ENCODE measurements at regions not wholly inside any gene's neighbourhood (a gene's known extent, or its start where the extent isn't known, plus 50 kb on each side); places are given as distances from the start of the nearest gene placed in this dataset.

DNA sequence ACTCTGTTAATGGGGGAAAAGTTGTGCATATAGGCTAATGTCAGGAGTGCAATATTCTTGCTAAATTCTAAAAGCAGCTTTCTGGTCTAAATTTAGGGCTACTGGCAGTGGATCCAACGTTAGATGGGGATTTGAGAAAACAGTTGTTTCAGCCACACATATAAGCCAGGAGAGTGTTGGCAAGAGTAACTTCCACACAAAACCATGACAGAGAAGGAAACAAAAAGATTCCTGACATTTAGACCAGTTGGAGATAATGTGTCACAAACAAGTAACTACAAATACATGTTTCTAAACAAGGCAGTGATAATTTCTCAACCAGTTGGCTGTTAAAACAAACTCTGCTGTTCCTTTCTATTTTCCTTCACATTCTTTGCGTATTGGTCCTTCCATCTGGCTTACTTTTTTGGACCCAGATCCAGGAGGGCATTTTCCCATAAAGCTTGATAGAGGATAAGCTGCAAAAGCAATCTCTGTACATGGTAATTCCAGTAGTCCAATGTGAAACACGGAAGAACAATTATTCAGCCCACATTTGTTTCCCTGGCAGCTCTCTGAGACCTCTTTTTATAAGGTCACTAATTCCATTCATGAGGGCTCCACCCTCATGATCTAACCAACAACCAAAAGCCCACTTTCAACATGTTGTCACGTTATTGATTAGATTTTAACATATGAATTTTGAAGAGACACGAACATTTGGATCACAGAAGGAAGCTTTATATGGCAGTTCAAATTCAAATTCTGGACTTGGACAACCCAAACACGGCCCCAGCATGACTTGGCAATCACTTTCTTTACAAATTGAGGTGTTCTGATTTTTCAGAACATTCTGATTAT lies 1888.6 kb downstream of the MRPL39 start:
- Histone ChIP-seq H3K4me2 (ENCODE audit: control insufficient read depth, extremely low read depth, insufficient read depth, low read depth, low read length) (no peak overlapping the region), H2AFZ (ENCODE audit: control insufficient read depth, low read length) (no peak overlapping the region), H4K20me1 (ENCODE audit: control insufficient read depth, extremely low read depth, insufficient read depth, low read length) (no peaks in the 10 kb centered on the region), H3K9me3 (ENCODE audit: control insufficient read depth, low read depth, low read length) (peaks cover 2% of the 10 kb centered on the region), H3K9ac (ENCODE audit: control insufficient read depth, extremely low read depth, insufficient read depth, low read length) (no peak overlapping the region), H3K4me3 (ENCODE audit: control insufficient read depth in 2 of 3, extremely low read depth in 1 of 3, insufficient read depth in 2 of 3, low read depth in 1 of 3, low read length in 3 of 3) (no peak overlapping the region), H3K4me1 (ENCODE audit: control insufficient read depth, extremely low read depth, insufficient read depth, low read length) (no peaks in the 10 kb centered on the region), H3K79me2 (ENCODE audit: control insufficient read depth, insufficient read depth, low read length) (no peaks in the 10 kb centered on the region), H3K27me3 (ENCODE audit: control insufficient read depth, extremely low read depth, insufficient read depth, low read length) (no peaks in the 10 kb centered on the region), H3K27ac (ENCODE audit: control insufficient read depth, insufficient read depth, low read length) (no peak overlapping the region), H3K9me1 (ENCODE audit: control insufficient read depth, extremely low read depth, insufficient read depth, low read length) (no peaks in the 10 kb centered on the region), H3K36me3 (ENCODE audit: control insufficient read depth in 2 of 2, extremely low read depth in 1 of 2, insufficient read depth in 2 of 2, low read length in 2 of 2) (no peaks in the 10 kb centered on the region)
- FAIRE-seq: no peak
- TF ChIP-seq EZH2 (IDR thresholded peaks at IDR 0.05; ENCODE audit: low read length): no peak
- TF ChIP-seq, protein P1, sequence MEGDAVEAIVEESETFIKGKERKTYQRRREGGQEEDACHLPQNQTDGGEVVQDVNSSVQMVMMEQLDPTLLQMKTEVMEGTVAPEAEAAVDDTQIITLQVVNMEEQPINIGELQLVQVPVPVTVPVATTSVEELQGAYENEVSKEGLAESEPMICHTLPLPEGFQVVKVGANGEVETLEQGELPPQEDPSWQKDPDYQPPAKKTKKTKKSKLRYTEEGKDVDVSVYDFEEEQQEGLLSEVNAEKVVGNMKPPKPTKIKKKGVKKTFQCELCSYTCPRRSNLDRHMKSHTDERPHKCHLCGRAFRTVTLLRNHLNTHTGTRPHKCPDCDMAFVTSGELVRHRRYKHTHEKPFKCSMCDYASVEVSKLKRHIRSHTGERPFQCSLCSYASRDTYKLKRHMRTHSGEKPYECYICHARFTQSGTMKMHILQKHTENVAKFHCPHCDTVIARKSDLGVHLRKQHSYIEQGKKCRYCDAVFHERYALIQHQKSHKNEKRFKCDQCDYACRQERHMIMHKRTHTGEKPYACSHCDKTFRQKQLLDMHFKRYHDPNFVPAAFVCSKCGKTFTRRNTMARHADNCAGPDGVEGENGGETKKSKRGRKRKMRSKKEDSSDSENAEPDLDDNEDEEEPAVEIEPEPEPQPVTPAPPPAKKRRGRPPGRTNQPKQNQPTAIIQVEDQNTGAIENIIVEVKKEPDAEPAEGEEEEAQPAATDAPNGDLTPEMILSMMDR (optimal IDR thresholded peaks at IDR 0.05 in 1 of 3, IDR thresholded peaks at IDR 0.05 in 1 of 3, conservative IDR thresholded peaks at IDR 0.05 in 1 of 3; ENCODE audit: extremely low read depth in 1 of 3, insufficient read depth in 2 of 3, low read length in 3 of 3): no peak
- DNase-seq (ENCODE audit: low read depth, low spot score): no peak
- dilution Hi-C loops (cut with MboI; ENCODE audit: extremely low pct_ligation_motif_present, low sequenced_read_pairs): no loop called here

DNA sequence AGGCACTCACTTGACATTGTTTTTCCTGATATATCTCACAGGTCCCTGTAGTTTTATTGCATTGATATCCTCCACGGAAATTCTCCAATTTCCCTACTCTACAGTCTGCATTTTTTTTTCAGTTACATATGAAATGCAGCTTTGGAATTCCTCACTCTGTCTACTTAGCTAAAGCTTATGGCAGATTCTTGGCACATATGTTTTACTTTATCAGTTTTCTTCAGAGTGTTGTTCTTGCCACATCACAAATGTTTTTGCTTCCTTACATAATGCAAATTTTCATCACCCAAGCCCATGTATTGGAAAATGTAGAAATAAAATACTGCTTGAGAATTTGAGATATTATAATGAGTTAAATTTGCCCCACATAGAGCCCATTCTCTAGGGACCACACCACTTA lies 1895.1 kb downstream of the MRPL39 start:
- H3K79me2 ChIP-seq (ENCODE audit: control insufficient read depth, insufficient read depth, low read length): no peaks in the 10 kb centered on the region
- TF ChIP-seq EZH2 (IDR thresholded peaks at IDR 0.05; ENCODE audit: low read length): no peak
- TF ChIP-seq, protein P1 (optimal IDR thresholded peaks at IDR 0.05 in 1 of 3, IDR thresholded peaks at IDR 0.05 in 1 of 3, conservative IDR thresholded peaks at IDR 0.05 in 1 of 3; ENCODE audit: extremely low read depth in 1 of 3, insufficient read depth in 2 of 3, low read length in 3 of 3): no peak
- H3K27me3 ChIP-seq (ENCODE audit: control insufficient read depth, extremely low read depth, insufficient read depth, low read length): no peaks in the 10 kb centered on the region
- H3K4me2 ChIP-seq (ENCODE audit: control insufficient read depth, extremely low read depth, insufficient read depth, low read depth, low read length): no peak overlapping the region
- no peak for FAIRE-seq
- no peak overlapping the region for H3K27ac ChIP-seq (ENCODE audit: control insufficient read depth, insufficient read depth, low read length)
- H3K4me3 ChIP-seq (ENCODE audit: control insufficient read depth in 2 of 3, extremely low read depth in 1 of 3, insufficient read depth in 2 of 3, low read depth in 1 of 3, low read length in 3 of 3): no peak overlapping the region
- dilution Hi-C loops (cut with MboI; ENCODE audit: extremely low pct_ligation_motif_present, low sequenced_read_pairs): no loop called here
- no peaks in the 10 kb centered on the region for H3K36me3 ChIP-seq (ENCODE audit: control insufficient read depth in 2 of 2, extremely low read depth in 1 of 2, insufficient read depth in 2 of 2, low read length in 2 of 2)
- no peak overlapping the region for H3K9ac ChIP-seq (ENCODE audit: control insufficient read depth, extremely low read depth, insufficient read depth, low read length)
- no peaks in the 10 kb centered on the region for H3K9me3 ChIP-seq (ENCODE audit: control insufficient read depth, low read depth, low read length)
- no peaks in the 10 kb centered on the region for H4K20me1 ChIP-seq (ENCODE audit: control insufficient read depth, extremely low read depth, insufficient read depth, low read length)
- no peak for DNase-seq (ENCODE audit: low read depth, low spot score)
- H3K4me1 ChIP-seq (ENCODE audit: control insufficient read depth, extremely low read depth, insufficient read depth, low read length): no peaks in the 10 kb centered on the region
- H2AFZ ChIP-seq (ENCODE audit: control insufficient read depth, low read length): no peak overlapping the region
- no peaks in the 10 kb centered on the region for H3K9me1 ChIP-seq (ENCODE audit: control insufficient read depth, extremely low read depth, insufficient read depth, low read length)

Data from keratinocyte (primary cell).